MM.1S (cell line): ENCODE measurements at regions not wholly inside any gene's neighbourhood (a gene's known extent, or its start where the extent isn't known, plus 50 kb on each side); places are given as distances from the start of the nearest gene placed in this dataset.

Experiments used
- DNase-seq: peaks from one replicate; pipeline ENCODE4 v3.0.0-alpha.2; 2015
- H2AFZ ChIP-seq: fragments of 300-600 bp; sonication (generic); 2 replicates; pipeline ENCODE4 v1.6.0; 2016; ENCODE audit warnings: antibody characterized with exemption, low read length
- H3F3A ChIP-seq: fragments of 300-600 bp; sonication (generic); 2 replicates; pipeline ENCODE4 v1.6.1; 2016; ENCODE audit warnings: mild to moderate bottlenecking, antibody characterized with exemption, low read length, moderate library complexity, mixed read lengths; ENCODE audit not compliant: insufficient read depth
- H3K27ac ChIP-seq: fragments of 300-600 bp; sonication (generic); 2 replicates; pipeline ENCODE4 v1.5.1; 2016; ENCODE audit warnings: mild to moderate bottlenecking, low read length
- H3K27me3 ChIP-seq: fragments of 300-600 bp; sonication (generic); replicated peaks from 2 replicates; pipeline ENCODE4 v1.6.0; 2016; ENCODE audit warnings: low read length; ENCODE audit not compliant: insufficient read depth
- H3K36me3 ChIP-seq: fragments of 300-600 bp; sonication (generic); replicated peaks from 2 replicates; pipeline ENCODE4 v1.6.1; 2016; ENCODE audit warnings: mild to moderate bottlenecking, low read length, mixed read lengths; ENCODE audit not compliant: insufficient read depth
- H3K4me1 ChIP-seq: fragments of 300-600 bp; sonication (generic); 2 replicates; pipeline ENCODE4 v1.6.1; 2016; ENCODE audit warnings: low read length, mixed read lengths
- H3K4me2 ChIP-seq: fragments of 300-600 bp; sonication (generic); 2 replicates; pipeline ENCODE4 v1.6.0; 2016; ENCODE audit warnings: low read depth, low read length
- H3K4me3 ChIP-seq: fragments of 300-600 bp; sonication (generic); 2 replicates; pipeline ENCODE4 v1.5.1; 2016; ENCODE audit warnings: low read length, mixed read lengths
- H3K79me2 ChIP-seq: fragments of 300-600 bp; sonication (generic); 2 replicates; pipeline ENCODE4 v1.6.1; 2016; ENCODE audit warnings: mixed run types, low read length, mixed read lengths
- H3K9ac ChIP-seq: fragments of 300-600 bp; sonication (generic); 2 replicates; pipeline ENCODE4 v1.6.1; 2016; ENCODE audit warnings: low read length, mixed read lengths
- H3K9me2 ChIP-seq: fragments of 300-600 bp; sonication (generic); replicated peaks from 2 replicates; pipeline ENCODE4 v1.6.1; 2016; ENCODE audit warnings: mild to moderate bottlenecking, low read length, mixed read lengths; ENCODE audit not compliant: insufficient read depth
- H3K9me3 ChIP-seq: fragments of 300-600 bp; sonication (generic); replicated peaks from 2 replicates; pipeline ENCODE4 v1.6.1; 2016; ENCODE audit warnings: mild to moderate bottlenecking, low read length, mixed read lengths; ENCODE audit not compliant: insufficient read depth
- H4K20me1 ChIP-seq: fragments of 300-600 bp; sonication (generic); 2 replicates; pipeline ENCODE4 v1.6.1; 2016; ENCODE audit warnings: mild to moderate bottlenecking, low read length, moderate library complexity, mixed read lengths; ENCODE audit not compliant: insufficient read depth
- EZH2 ChIP-seq: fragments of 300-600 bp; sonication (generic); optimal IDR thresholded peaks from 2 replicates; pipeline ENCODE3; 2017; ENCODE audit warnings: low read depth, mild to moderate bottlenecking, antibody characterized with exemption, low read length, mixed read lengths
- EZH2phosphoT487 ChIP-seq: fragments of 300-600 bp; sonication (generic); IDR thresholded peaks from 2 replicates; pipeline ENCODE4 v1.6.1; 2018; ENCODE audit warnings: antibody characterized with exemption, low read length
- TF ChIP-seq, protein P1 (sequence below): fragments of 300-600 bp; sonication (generic); IDR thresholded peaks from 2 replicates; pipeline ENCODE4 v1.5.1; 2016; ENCODE audit warnings: antibody characterized with exemption, low read length, mixed read lengths

DNA sequence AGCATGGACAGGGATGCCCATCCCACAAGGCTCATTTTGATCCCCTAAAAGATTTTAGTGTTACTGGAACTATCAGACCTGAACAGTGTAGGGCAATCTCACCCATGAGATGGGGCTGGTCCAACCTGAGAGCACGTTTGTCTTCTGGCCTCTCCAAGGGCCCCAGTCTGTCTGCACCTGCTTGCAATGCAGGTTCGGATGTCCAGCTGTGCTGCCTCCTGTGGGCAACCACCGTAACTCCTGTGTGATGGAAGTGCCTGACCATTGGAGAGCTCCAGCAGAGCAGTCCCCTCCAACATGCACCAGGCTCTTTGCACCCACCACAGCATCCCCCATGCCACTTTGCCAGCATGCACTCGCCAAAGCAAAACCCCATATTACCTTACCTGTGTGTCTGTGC lies 290.1 kb upstream of the KCND2 start:
- DNase-seq = no peak
- Histone ChIP-seq H3F3A (no peaks in the 10 kb centered on the region), H3K36me3 (no peaks in the 10 kb centered on the region), H3K4me3 (no peak overlapping the region), H3K79me2 (no peaks in the 10 kb centered on the region), H4K20me1 (no peaks in the 10 kb centered on the region), H3K9me2 (no peaks in the 10 kb centered on the region), H2AFZ (no peak overlapping the region), H3K4me2 (no peak overlapping the region), H3K9ac (no peak overlapping the region), H3K27me3 (no peaks in the 10 kb centered on the region), H3K4me1 (no peaks in the 10 kb centered on the region), H3K9me3 (no peaks in the 10 kb centered on the region), H3K27ac (no peak overlapping the region)
- no peak for TF ChIP-seq EZH2phosphoT487

DNA sequence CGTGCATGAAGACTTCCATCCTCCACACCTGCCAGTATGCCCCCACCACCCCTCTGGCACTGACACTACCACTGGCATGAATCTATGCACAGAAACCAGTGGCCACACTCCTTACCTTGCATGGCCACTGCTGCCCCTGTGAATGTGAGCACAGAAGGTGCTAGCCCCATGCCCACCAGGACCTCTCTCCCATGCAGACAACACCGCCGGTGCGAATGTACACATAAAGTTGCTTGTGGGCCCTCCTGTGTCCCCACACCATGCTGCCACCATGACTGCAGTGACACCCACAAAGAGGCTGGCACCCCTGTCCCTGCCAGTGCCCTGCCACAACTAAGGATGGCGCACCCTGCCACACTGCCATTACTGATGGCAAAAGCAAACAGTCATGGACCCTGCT lies 289.5 kb upstream of the KCND2 start:
- TF ChIP-seq EZH2phosphoT487 (no peak), EZH2 (no peak)
- TF ChIP-seq, protein P1, sequence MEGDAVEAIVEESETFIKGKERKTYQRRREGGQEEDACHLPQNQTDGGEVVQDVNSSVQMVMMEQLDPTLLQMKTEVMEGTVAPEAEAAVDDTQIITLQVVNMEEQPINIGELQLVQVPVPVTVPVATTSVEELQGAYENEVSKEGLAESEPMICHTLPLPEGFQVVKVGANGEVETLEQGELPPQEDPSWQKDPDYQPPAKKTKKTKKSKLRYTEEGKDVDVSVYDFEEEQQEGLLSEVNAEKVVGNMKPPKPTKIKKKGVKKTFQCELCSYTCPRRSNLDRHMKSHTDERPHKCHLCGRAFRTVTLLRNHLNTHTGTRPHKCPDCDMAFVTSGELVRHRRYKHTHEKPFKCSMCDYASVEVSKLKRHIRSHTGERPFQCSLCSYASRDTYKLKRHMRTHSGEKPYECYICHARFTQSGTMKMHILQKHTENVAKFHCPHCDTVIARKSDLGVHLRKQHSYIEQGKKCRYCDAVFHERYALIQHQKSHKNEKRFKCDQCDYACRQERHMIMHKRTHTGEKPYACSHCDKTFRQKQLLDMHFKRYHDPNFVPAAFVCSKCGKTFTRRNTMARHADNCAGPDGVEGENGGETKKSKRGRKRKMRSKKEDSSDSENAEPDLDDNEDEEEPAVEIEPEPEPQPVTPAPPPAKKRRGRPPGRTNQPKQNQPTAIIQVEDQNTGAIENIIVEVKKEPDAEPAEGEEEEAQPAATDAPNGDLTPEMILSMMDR = no peak
- Histone ChIP-seq H3K4me3 (no peak overlapping the region), H3K27me3 (no peaks in the 10 kb centered on the region), H3K79me2 (no peaks in the 10 kb centered on the region), H3K27ac (no peak overlapping the region), H4K20me1 (no peaks in the 10 kb centered on the region), H3K4me1 (no peaks in the 10 kb centered on the region), H3K4me2 (no peak overlapping the region), H2AFZ (no peak overlapping the region), H3F3A (no peaks in the 10 kb centered on the region), H3K9ac (no peak overlapping the region), H3K9me3 (no peaks in the 10 kb centered on the region), H3K9me2 (no peaks in the 10 kb centered on the region), H3K36me3 (no peaks in the 10 kb centered on the region)
- DNase-seq = no peak

DNA sequence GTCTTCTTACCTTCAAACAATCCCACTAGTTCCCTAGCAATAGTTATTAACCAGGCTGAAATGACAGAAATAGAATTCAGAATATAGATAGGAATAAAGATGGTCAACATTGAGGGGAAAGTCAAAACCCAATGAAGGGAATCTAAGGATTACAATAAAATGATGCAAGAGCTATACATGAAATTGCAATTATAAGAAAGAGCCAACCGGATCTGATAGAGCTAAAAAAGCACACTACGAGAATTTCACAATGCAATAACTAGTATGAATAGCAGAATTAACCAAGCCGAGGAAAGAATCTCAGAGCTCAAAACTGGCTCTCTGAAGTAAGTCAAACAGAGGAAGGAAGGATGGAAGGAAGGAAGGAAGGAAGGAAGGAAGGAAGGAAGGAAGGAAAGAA lies 288.7 kb upstream of the KCND2 start:
- Histone ChIP-seq H3F3A (no peaks in the 10 kb centered on the region), H4K20me1 (no peaks in the 10 kb centered on the region), H3K4me2 (no peak overlapping the region), H3K9ac (no peak overlapping the region), H2AFZ (no peak overlapping the region), H3K4me1 (no peaks in the 10 kb centered on the region), H3K4me3 (no peak overlapping the region), H3K79me2 (no peaks in the 10 kb centered on the region), H3K9me3 (no peaks in the 10 kb centered on the region), H3K27me3 (no peaks in the 10 kb centered on the region), H3K9me2 (no peaks in the 10 kb centered on the region), H3K36me3 (no peaks in the 10 kb centered on the region), H3K27ac (no peak overlapping the region)
- no peak for DNase-seq
- TF ChIP-seq, protein P1 = no peak
- no peak for TF ChIP-seq EZH2
- TF ChIP-seq EZH2phosphoT487 = no peak

DNA sequence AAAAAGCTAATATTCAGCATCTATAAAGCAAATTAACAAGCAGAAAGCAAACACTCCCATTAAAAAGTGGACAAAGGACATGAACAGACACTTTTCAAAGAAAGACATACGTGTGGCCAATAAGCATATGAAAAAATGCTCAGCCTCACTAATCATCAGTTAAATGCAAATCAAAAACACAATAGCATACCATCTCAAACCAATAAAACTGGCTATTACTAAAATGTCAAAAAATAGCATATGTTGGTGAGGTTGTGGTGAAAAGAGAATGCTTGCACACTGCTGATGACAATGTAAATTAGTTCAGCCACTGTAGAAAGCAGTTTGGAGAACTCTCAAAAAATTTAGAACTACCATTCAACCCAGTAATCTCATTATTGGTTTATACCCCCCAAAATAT lies 284.6 kb upstream of the KCND2 start:
- Histone ChIP-seq H3K9ac (no peak overlapping the region), H3F3A (no peaks in the 10 kb centered on the region), H3K9me2 (no peaks in the 10 kb centered on the region), H3K27ac (no peak overlapping the region), H3K27me3 (no peaks in the 10 kb centered on the region), H3K79me2 (no peaks in the 10 kb centered on the region), H3K4me3 (no peak overlapping the region), H3K36me3 (no peaks in the 10 kb centered on the region), H3K9me3 (no peaks in the 10 kb centered on the region), H2AFZ (no peak overlapping the region), H3K4me2 (no peak overlapping the region), H3K4me1 (no peaks in the 10 kb centered on the region), H4K20me1 (no peaks in the 10 kb centered on the region)
- TF ChIP-seq EZH2phosphoT487 (no peak), EZH2 (no peak)
- TF ChIP-seq, protein P1 = no peak
- DNase-seq = no peak
